DND-41 (cell line): ENCODE measurements at regions not wholly inside any gene's neighbourhood (a gene's known extent, or its start where the extent isn't known, plus 50 kb on each side); places are given as distances from the start of the nearest gene placed in this dataset.

Experiments used
- ATAC-seq: fragments of 200-7000 bp; cut with Tn5 transposase; 3 replicates; pipeline ENCODE4 v1.9.1; 2021; ENCODE audit warnings: low read depth; ENCODE audit not compliant: insufficient read depth
- DNase-seq: peaks from one replicate; pipeline ENCODE4 v3.0.0-alpha.2; 2020
- H2AFZ ChIP-seq: 2 replicates; pipeline ENCODE4 v1.6.0; 2012; ENCODE audit warnings: low read depth, low read length
- H3K27ac ChIP-seq: 2 replicates; pipeline ENCODE4 v1.5.1; 2012; ENCODE audit warnings: low read length, inconsistent platforms
- H3K27me3 ChIP-seq: fragments of 200-600 bp; sonication (generic); 2 replicates; pipeline ENCODE4 v1.6.0; 2012; ENCODE audit warnings: low read length, mild to moderate bottlenecking, inconsistent platforms; ENCODE audit not compliant: insufficient read depth, poor library complexity
- H3K36me3 ChIP-seq: 2 replicates; pipeline ENCODE4 v1.5.1; 2012; ENCODE audit warnings: low read length, inconsistent platforms; ENCODE audit not compliant: insufficient read depth
- H3K4me1 ChIP-seq: 2 replicates; pipeline ENCODE4 v1.5.1; 2012; ENCODE audit warnings: mild to moderate bottlenecking, low read length; ENCODE audit not compliant: insufficient read depth
- H3K4me2 ChIP-seq: 2 replicates; pipeline ENCODE4 v1.6.0; 2012; ENCODE audit warnings: mild to moderate bottlenecking, moderate library complexity, low read length, inconsistent platforms; ENCODE audit not compliant: insufficient read depth
- H3K4me3 ChIP-seq, 2 experiments: fragments of 200-600 bp in 1 of 2; shearing (Covaris generic) in 1 of 2; 2 replicates each; pipeline ENCODE4 v1.5.1; 2012 to 2016; ENCODE audit warnings: inconsistent platforms in 2 of 2, low read length in 2 of 2, mild to moderate bottlenecking in 2 of 2, low read depth in 1 of 2, moderate library complexity in 1 of 2
- H3K79me2 ChIP-seq: 2 replicates; pipeline ENCODE4 v1.6.0; 2012; ENCODE audit warnings: low read length, inconsistent platforms; ENCODE audit not compliant: insufficient read depth
- H3K9ac ChIP-seq: 2 replicates; pipeline ENCODE4 v1.6.0; 2012; ENCODE audit warnings: low read depth, mild to moderate bottlenecking, inconsistent platforms, low read length, moderate library complexity
- H3K9me3 ChIP-seq: 2 replicates; pipeline ENCODE4 v1.5.1; 2012; ENCODE audit warnings: low read length, moderate library complexity, mild to moderate bottlenecking, inconsistent platforms; ENCODE audit not compliant: insufficient read depth, severe bottlenecking
- H4K20me1 ChIP-seq: 2 replicates; pipeline ENCODE4 v1.6.0; 2012; ENCODE audit warnings: low read length; ENCODE audit not compliant: insufficient read depth
- CTCF ChIP-seq: IDR thresholded peaks from 2 replicates; pipeline ENCODE4 v1.5.1; 2012; ENCODE audit warnings: borderline replicate concordance, low read length, moderate library complexity, mild to moderate bottlenecking; ENCODE audit not compliant: poor library complexity, severe bottlenecking; ENCODE audit errors: extremely low read depth
- EZH2 ChIP-seq: IDR thresholded peaks from 3 replicates; pipeline ENCODE4 v1.6.1; 2012; ENCODE audit warnings: borderline replicate concordance, low read depth, mild to moderate bottlenecking, moderate library complexity, low read length, inconsistent platforms; ENCODE audit not compliant: severe bottlenecking

- no peak overlapping the region for H3K9ac ChIP-seq
- no peak for ATAC-seq
- peaks cover 2% of the 10 kb centered on the region for H3K9me3 ChIP-seq
- no peak overlapping the region for H3K27ac ChIP-seq
- no peaks in the 10 kb centered on the region for H3K4me1 ChIP-seq
- no peaks in the 10 kb centered on the region for H3K27me3 ChIP-seq
- TF ChIP-seq CTCF (no peak), EZH2 (no peak)
- no peak overlapping the region for H3K4me2 ChIP-seq
- no peak for DNase-seq
- H3K36me3 ChIP-seq = no peaks in the 10 kb centered on the region
- H4K20me1 ChIP-seq = no peaks in the 10 kb centered on the region
- H2AFZ ChIP-seq = no peak overlapping the region
- H3K4me3 ChIP-seq = no peak overlapping the region
- H3K79me2 ChIP-seq = no peaks in the 10 kb centered on the region
Measured at GRCh38 chr4:133594390-133595207, 445.5 kb downstream of the PCDH10 start.

GRCh38 chr4:133593764-133594163 lies 444.7 kb downstream of the PCDH10 start:
- Histone ChIP-seq H3K4me1 (no peaks in the 10 kb centered on the region), H3K79me2 (no peaks in the 10 kb centered on the region), H4K20me1 (no peaks in the 10 kb centered on the region), H3K27me3 (no peaks in the 10 kb centered on the region), H3K4me2 (no peak overlapping the region), H3K27ac (no peak overlapping the region), H3K36me3 (no peaks in the 10 kb centered on the region), H2AFZ (no peak overlapping the region; the same call in 1 of the 2 replicates), H3K4me3 (no peak overlapping the region), H3K9me3 (peaks cover 2% of the 10 kb centered on the region), H3K9ac (no peak overlapping the region)
- DNase-seq (no peak), ATAC-seq (no peak)
- TF ChIP-seq EZH2 (no peak), CTCF (no peak)

GRCh38 chr4:133592591-133592990 lies 443.5 kb downstream of the PCDH10 start:
- H3K9me3 ChIP-seq = peaks cover 5% of the 10 kb centered on the region
- no peak overlapping the region for H3K27ac ChIP-seq
- no peak overlapping the region for H3K9ac ChIP-seq
- no peaks in the 10 kb centered on the region for H3K27me3 ChIP-seq
- ATAC-seq = no peak
- H3K4me2 ChIP-seq = no peak overlapping the region
- H3K36me3 ChIP-seq = no peaks in the 10 kb centered on the region
- no peaks in the 10 kb centered on the region for H3K4me1 ChIP-seq
- no peak overlapping the region; the same call in 1 of the 2 replicates for H2AFZ ChIP-seq
- H3K79me2 ChIP-seq = no peaks in the 10 kb centered on the region
- no peak overlapping the region for H3K4me3 ChIP-seq
- no peaks in the 10 kb centered on the region for H4K20me1 ChIP-seq
- no peak for DNase-seq
- TF ChIP-seq EZH2 (no peak), CTCF (no peak)
